ENCODE measurements at regions not wholly inside any gene's neighbourhood (a gene's known extent, or its start where the extent isn't known, plus 50 kb on each side); places are given as distances from the start of the nearest gene placed in this dataset.
"Not testable (repeated sequence)": the region's sequence is repeated elsewhere in the genome, so short reads cannot be mapped to it uniquely, and the experiment has no call there.

GRCh38 chr3:153221748-153222162 lies 59.7 kb downstream of the RAP2B start:
- H3K27ac Mint-ChIP-seq (ENCODE audit: unreplicated experiment) = peak overlapping the region; percentile 91
- H3K36me3 Mint-ChIP-seq (ENCODE audit: unreplicated experiment) = no peaks in the 10 kb centered on the region
- no peaks in the 10 kb centered on the region for H3K27me3 Mint-ChIP-seq (ENCODE audit: unreplicated experiment)
- H3K9me3 Mint-ChIP-seq (ENCODE audit: unreplicated experiment) = no peaks in the 10 kb centered on the region
- no peak for DNase-seq (ENCODE audit: extremely low spot score, unreplicated experiment)
- peaks cover 16% of the 10 kb centered on the region for H3K4me1 Mint-ChIP-seq (ENCODE audit: unreplicated experiment)
- no peak for TF ChIP-seq CTCF (IDR thresholded peaks at IDR 0.05)
- H3K4me3 Mint-ChIP-seq (ENCODE audit: unreplicated experiment) = peak overlapping the region; percentile 42

- DNase-seq (ENCODE audit: extremely low spot score, unreplicated experiment); H3K27me3 Mint-ChIP-seq (ENCODE audit: unreplicated experiment); H3K4me3 Mint-ChIP-seq (ENCODE audit: unreplicated experiment); H3K9me3 Mint-ChIP-seq (ENCODE audit: unreplicated experiment); H3K27ac Mint-ChIP-seq (ENCODE audit: unreplicated experiment); H3K36me3 Mint-ChIP-seq (ENCODE audit: unreplicated experiment): not testable (repeated sequence)
- peaks cover 11% of the 10 kb centered on the region for H3K4me1 Mint-ChIP-seq (ENCODE audit: unreplicated experiment)
These were observed 64.9 kb downstream of the RAP2B start for GRCh38 chr3:153226877-153227276.

- H3K4me1 Mint-ChIP-seq (ENCODE audit: unreplicated experiment) = peaks cover 27% of the 10 kb centered on the region
- DNase-seq (ENCODE audit: extremely low spot score, unreplicated experiment); H3K4me3 Mint-ChIP-seq (ENCODE audit: unreplicated experiment); H3K9me3 Mint-ChIP-seq (ENCODE audit: unreplicated experiment); H3K36me3 Mint-ChIP-seq (ENCODE audit: unreplicated experiment); H3K27ac Mint-ChIP-seq (ENCODE audit: unreplicated experiment); H3K27me3 Mint-ChIP-seq (ENCODE audit: unreplicated experiment): not testable (repeated sequence)
These were observed 68.4 kb downstream of the RAP2B start for GRCh38 chr3:153230427-153230826.

- H3K4me3 Mint-ChIP-seq (ENCODE audit: unreplicated experiment); DNase-seq (ENCODE audit: extremely low spot score, unreplicated experiment); H3K27me3 Mint-ChIP-seq (ENCODE audit: unreplicated experiment); H3K36me3 Mint-ChIP-seq (ENCODE audit: unreplicated experiment); H3K9me3 Mint-ChIP-seq (ENCODE audit: unreplicated experiment): not testable (repeated sequence)
- peak overlapping the region; percentile 16 for H3K27ac Mint-ChIP-seq (ENCODE audit: unreplicated experiment)
- H3K4me1 Mint-ChIP-seq (ENCODE audit: unreplicated experiment) = peaks cover 26% of the 10 kb centered on the region
These were observed 69.2 kb downstream of the RAP2B start for GRCh38 chr3:153231245-153231644.

GRCh38 chr3:153232050-153232752 lies 70.2 kb downstream of the RAP2B start:
- not testable (repeated sequence) for H3K4me3 Mint-ChIP-seq (ENCODE audit: unreplicated experiment); H3K36me3 Mint-ChIP-seq (ENCODE audit: unreplicated experiment); H3K9me3 Mint-ChIP-seq (ENCODE audit: unreplicated experiment); DNase-seq (ENCODE audit: extremely low spot score, unreplicated experiment); H3K27me3 Mint-ChIP-seq (ENCODE audit: unreplicated experiment)
- Mint-ChIP-seq H3K4me1 (ENCODE audit: unreplicated experiment) (peaks cover 26% of the 10 kb centered on the region), H3K27ac (ENCODE audit: unreplicated experiment) (peak overlapping the region; percentile 79)

- Mint-ChIP-seq H3K27me3 (ENCODE audit: unreplicated experiment) (no peaks in the 10 kb centered on the region), H3K9me3 (ENCODE audit: unreplicated experiment) (no peaks in the 10 kb centered on the region), H3K4me3 (ENCODE audit: unreplicated experiment) (no peak overlapping the region), H3K36me3 (ENCODE audit: unreplicated experiment) (no peaks in the 10 kb centered on the region), H3K27ac (ENCODE audit: unreplicated experiment) (peak overlapping the region; percentile 79), H3K4me1 (ENCODE audit: unreplicated experiment) (peaks cover 26% of the 10 kb centered on the region)
- TF ChIP-seq CTCF (IDR thresholded peaks at IDR 0.05) = no peak
- DNase-seq (ENCODE audit: extremely low spot score, unreplicated experiment) = no peak
These were observed 70.8 kb downstream of the RAP2B start for GRCh38 chr3:153232851-153233271.

- no peak for TF ChIP-seq CTCF (IDR thresholded peaks at IDR 0.05)
- Mint-ChIP-seq H3K4me3 (ENCODE audit: unreplicated experiment) (no peak overlapping the region), H3K27me3 (ENCODE audit: unreplicated experiment) (no peaks in the 10 kb centered on the region), H3K27ac (ENCODE audit: unreplicated experiment) (peak overlapping the region; percentile 65), H3K9me3 (ENCODE audit: unreplicated experiment) (no peaks in the 10 kb centered on the region), H3K36me3 (ENCODE audit: unreplicated experiment) (no peaks in the 10 kb centered on the region), H3K4me1 (ENCODE audit: unreplicated experiment) (peaks cover 26% of the 10 kb centered on the region)
- DNase-seq (ENCODE audit: extremely low spot score, unreplicated experiment) = no peak
These were observed 72.0 kb downstream of the RAP2B start for GRCh38 chr3:153233986-153234385.
